ENCODE measurements at regions not wholly inside any gene's neighbourhood (a gene's known extent, or its start where the extent isn't known, plus 50 kb on each side); places are given as distances from the start of the nearest gene placed in this dataset.

GRCh38 chr9:88824711-88825110 is 166.6 kb upstream of the S1PR3 start:
- TF ChIP-seq TAF1 (IDR thresholded peaks at IDR 0.05; ENCODE audit: borderline replicate concordance, insufficient read depth, low read length) (no peak), POLR2AphosphoS5 (IDR thresholded peaks at IDR 0.05; ENCODE audit: low read depth, low read length) (no peak), REST (IDR thresholded peaks at IDR 0.05; ENCODE audit: insufficient read depth in 1 of 2, low read depth in 2 of 2, low read length in 2 of 2) (no peak), SIN3A (IDR thresholded peaks at IDR 0.05; ENCODE audit: borderline replicate concordance, insufficient read depth, low read length) (no peak), FOXP2 (optimal IDR thresholded peaks at IDR 0.05; ENCODE audit: borderline replicate concordance, extremely low read depth, extremely low read length, insufficient read depth) (no peak)

Measured in PFSK-1 (cell line).